Endodermal cell (in vitro differentiated cells): ENCODE measurements at regions not wholly inside any gene's neighbourhood (a gene's known extent, or its start where the extent isn't known, plus 50 kb on each side); places are given as distances from the start of the nearest gene placed in this dataset.

Source experiments
- DNase-seq: peaks from one replicate; pipeline ENCODE4 v3.0.0-alpha.2; 2017
- H3K27ac ChIP-seq: 2 replicates; pipeline ENCODE4 v1.5.1; 2013; ENCODE audit warnings: mild to moderate bottlenecking, low read depth, low read length, moderate library complexity
- H3K27me3 ChIP-seq: 2 replicates; pipeline ENCODE4 v1.6.1; 2013; ENCODE audit warnings: mild to moderate bottlenecking, low read length, moderate library complexity; ENCODE audit not compliant: insufficient read depth, control insufficient read depth, poor library complexity, severe bottlenecking
- H3K36me3 ChIP-seq: 2 replicates; pipeline ENCODE4 v1.7.0; 2013; ENCODE audit warnings: mild to moderate bottlenecking, low read length, moderate library complexity; ENCODE audit not compliant: control insufficient read depth, insufficient read depth
- H3K4me1 ChIP-seq: one replicate; pipeline ENCODE4 v1.7.0; 2013; ENCODE audit warnings: low read length; ENCODE audit not compliant: control insufficient read depth, insufficient read depth
- H3K4me3 ChIP-seq: 2 replicates; pipeline ENCODE4 v1.5.1; 2013; ENCODE audit warnings: mild to moderate bottlenecking, low read length, moderate library complexity
- H3K9ac ChIP-seq: 2 replicates; pipeline ENCODE4 v1.6.1; 2013; ENCODE audit warnings: mild to moderate bottlenecking, low read length, moderate library complexity; ENCODE audit not compliant: poor library complexity, severe bottlenecking; ENCODE audit errors: extremely low read depth
- H3K9me3 ChIP-seq: 2 replicates; pipeline ENCODE4 v1.6.1; 2013; ENCODE audit warnings: mild to moderate bottlenecking, low read length, moderate library complexity; ENCODE audit not compliant: control insufficient read depth
- H3K27ac Mint-ChIP-seq: 2 replicates; pipeline ENCODE4 v1.8.0; 2020; ENCODE audit warnings: mixed read lengths
- H3K27me3 Mint-ChIP-seq: 2 replicates; pipeline ENCODE4 v1.8.0; 2021; ENCODE audit warnings: mild to moderate bottlenecking, mixed read lengths; ENCODE audit not compliant: insufficient read depth
- H3K36me3 Mint-ChIP-seq: 2 replicates; pipeline ENCODE4 v1.8.0; 2020; ENCODE audit warnings: low read depth, mixed read lengths
- H3K4me1 Mint-ChIP-seq: 2 replicates; pipeline ENCODE4 v1.8.0; 2020; ENCODE audit warnings: mixed read lengths
- H3K4me3 Mint-ChIP-seq: 2 replicates; pipeline ENCODE4 v1.8.0; 2020; ENCODE audit warnings: mild to moderate bottlenecking, moderate library complexity, mixed read lengths
- H3K9me3 Mint-ChIP-seq: 2 replicates; pipeline ENCODE4 v1.8.0; 2020; ENCODE audit warnings: mild to moderate bottlenecking, mixed read lengths
- WGBS, 2 experiments: methylation state at CpG; one replicate each; pipeline versions ENCODE4 v1.1.5 to v1.1.7; 2013; ENCODE audit warnings: missing lambda C conversion rate in 2 of 2, mixed read lengths in 1 of 2; ENCODE audit not compliant: insufficient coverage in 1 of 2, insufficient read length in 1 of 2; 5-methylcytosine and 5-hydroxymethylcytosine counted together
- TF ChIP-seq, protein P1 (sequence below): fragments of 200-600 bp; sonication (generic); conservative IDR thresholded peaks from 2 replicates; pipeline ENCODE4 v1.5.0; 2021; ENCODE audit warnings: antibody characterized with exemption, mild to moderate bottlenecking

- Mint-ChIP-seq H3K27me3 (peaks cover 1% of the 10 kb centered on the region), H3K9me3 (no peaks in the 10 kb centered on the region), H3K4me1 (peaks cover 6% of the 10 kb centered on the region), H3K27ac (no peak overlapping the region), H3K4me3 (no peak overlapping the region), H3K36me3 (no peaks in the 10 kb centered on the region)
- Histone ChIP-seq H3K36me3 (no peaks in the 10 kb centered on the region), H3K9ac (no peak overlapping the region), H3K27me3 (no peaks in the 10 kb centered on the region), H3K27ac (no peak overlapping the region), H3K9me3 (peaks cover 6% of the 10 kb centered on the region), H3K4me3 (no peak overlapping the region), H3K4me1 (no peaks in the 10 kb centered on the region)
- no peak for DNase-seq
- 84% methylated on average over 2 of the region's 2 CpGs; no CpG with 5 or more reads in 1 of the 2 experiments for WGBS, 2 experiments
- TF ChIP-seq, protein P1, sequence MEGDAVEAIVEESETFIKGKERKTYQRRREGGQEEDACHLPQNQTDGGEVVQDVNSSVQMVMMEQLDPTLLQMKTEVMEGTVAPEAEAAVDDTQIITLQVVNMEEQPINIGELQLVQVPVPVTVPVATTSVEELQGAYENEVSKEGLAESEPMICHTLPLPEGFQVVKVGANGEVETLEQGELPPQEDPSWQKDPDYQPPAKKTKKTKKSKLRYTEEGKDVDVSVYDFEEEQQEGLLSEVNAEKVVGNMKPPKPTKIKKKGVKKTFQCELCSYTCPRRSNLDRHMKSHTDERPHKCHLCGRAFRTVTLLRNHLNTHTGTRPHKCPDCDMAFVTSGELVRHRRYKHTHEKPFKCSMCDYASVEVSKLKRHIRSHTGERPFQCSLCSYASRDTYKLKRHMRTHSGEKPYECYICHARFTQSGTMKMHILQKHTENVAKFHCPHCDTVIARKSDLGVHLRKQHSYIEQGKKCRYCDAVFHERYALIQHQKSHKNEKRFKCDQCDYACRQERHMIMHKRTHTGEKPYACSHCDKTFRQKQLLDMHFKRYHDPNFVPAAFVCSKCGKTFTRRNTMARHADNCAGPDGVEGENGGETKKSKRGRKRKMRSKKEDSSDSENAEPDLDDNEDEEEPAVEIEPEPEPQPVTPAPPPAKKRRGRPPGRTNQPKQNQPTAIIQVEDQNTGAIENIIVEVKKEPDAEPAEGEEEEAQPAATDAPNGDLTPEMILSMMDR: no peak
These were observed 146.4 kb downstream of the FAM204A start for GRCh38 chr10:118195729-118196128.

GRCh38 chr10:118193642-118194041, 146.9 kb upstream of the RAB11FIP2 start:
- Mint-ChIP-seq H3K4me3 (no peak overlapping the region), H3K9me3 (no peaks in the 10 kb centered on the region), H3K36me3 (no peaks in the 10 kb centered on the region), H3K27ac (no peak overlapping the region), H3K27me3 (peaks cover 13% of the 10 kb centered on the region), H3K4me1 (peaks cover 6% of the 10 kb centered on the region)
- no peaks in the 10 kb centered on the region for H3K36me3 ChIP-seq
- H3K27ac ChIP-seq: no peak overlapping the region
- 92 to 94% methylated on average over 2 to 4 of the region's 4 CpGs for WGBS, 2 experiments
- H3K9me3 ChIP-seq: peaks cover 6% of the 10 kb centered on the region
- no peaks in the 10 kb centered on the region for H3K27me3 ChIP-seq
- no peaks in the 10 kb centered on the region for H3K4me1 ChIP-seq
- DNase-seq: no peak
- H3K9ac ChIP-seq: no peak overlapping the region
- no peak overlapping the region for H3K4me3 ChIP-seq
- TF ChIP-seq, protein P1: no peak

DNA sequence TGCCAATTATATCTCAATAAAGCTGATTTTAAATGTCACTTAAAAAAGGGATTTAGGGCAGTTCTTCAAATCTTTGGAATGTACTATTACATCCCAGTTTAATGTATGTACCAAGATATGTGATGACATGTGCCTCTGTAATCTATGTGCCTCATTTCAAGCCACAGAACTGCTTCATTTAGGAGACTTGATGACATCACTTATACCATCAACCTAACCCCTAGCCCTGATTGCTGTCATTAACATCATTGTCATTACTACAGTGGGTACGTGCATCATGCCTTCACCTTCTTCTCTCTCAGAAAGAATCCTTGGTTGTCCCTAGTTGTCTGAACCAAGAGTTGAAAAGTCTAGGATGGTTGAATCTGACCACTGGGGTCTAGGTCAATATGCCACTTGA, 134.3 kb upstream of the RAB11FIP2 start:
- TF ChIP-seq, protein P1: no peak
- H3K27me3 ChIP-seq: no peaks in the 10 kb centered on the region
- Mint-ChIP-seq H3K9me3 (peaks cover 14% of the 10 kb centered on the region), H3K27me3 (peaks cover 8% of the 10 kb centered on the region), H3K36me3 (no peaks in the 10 kb centered on the region), H3K27ac (no peak overlapping the region), H3K4me1 (no peaks in the 10 kb centered on the region), H3K4me3 (no peak overlapping the region)
- no peaks in the 10 kb centered on the region for H3K36me3 ChIP-seq
- no peak for DNase-seq
- WGBS, 2 experiments: 88% methylated on average over 1 of the region's 1 CpG; no CpG with 5 or more reads in 1 of the 2 experiments
- no peaks in the 10 kb centered on the region for H3K4me1 ChIP-seq
- H3K27ac ChIP-seq: no peak overlapping the region
- no peak overlapping the region for H3K9ac ChIP-seq
- H3K4me3 ChIP-seq: no peak overlapping the region
- peaks cover 9% of the 10 kb centered on the region for H3K9me3 ChIP-seq
